GM21576 (cell line): ENCODE measurements at regions not wholly inside any gene's neighbourhood (a gene's known extent, or its start where the extent isn't known, plus 50 kb on each side); places are given as distances from the start of the nearest gene placed in this dataset.

Source experiments
- ATAC-seq: cut with Tn5 transposase; IDR thresholded peaks from one replicate; pipeline ENCODE4 v1.9.1; 2021; ENCODE audit warnings: mild to moderate bottlenecking, moderate library complexity; ENCODE audit not compliant: unreplicated experiment

DNA sequence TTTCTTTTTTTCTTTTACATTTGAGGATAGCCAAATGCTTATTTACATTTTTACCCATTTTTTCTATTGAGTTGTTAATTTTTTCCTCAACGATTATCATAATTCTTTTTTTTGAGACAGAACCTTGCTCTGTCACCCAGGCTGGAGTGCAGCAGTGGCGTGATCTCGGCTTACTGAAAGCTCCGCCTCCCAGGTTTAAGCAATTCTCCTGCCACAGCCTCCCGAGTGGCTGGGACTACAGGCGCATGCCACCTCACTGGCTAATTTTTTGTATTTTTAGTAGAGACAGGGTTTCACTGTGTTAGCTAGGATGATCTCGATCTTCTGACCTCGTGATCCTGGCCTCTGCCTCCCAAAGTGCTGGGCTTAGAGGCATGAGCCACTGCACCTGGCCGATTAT, 208.7 kb downstream of the LIG4 start:
- no peak for ATAC-seq

DNA sequence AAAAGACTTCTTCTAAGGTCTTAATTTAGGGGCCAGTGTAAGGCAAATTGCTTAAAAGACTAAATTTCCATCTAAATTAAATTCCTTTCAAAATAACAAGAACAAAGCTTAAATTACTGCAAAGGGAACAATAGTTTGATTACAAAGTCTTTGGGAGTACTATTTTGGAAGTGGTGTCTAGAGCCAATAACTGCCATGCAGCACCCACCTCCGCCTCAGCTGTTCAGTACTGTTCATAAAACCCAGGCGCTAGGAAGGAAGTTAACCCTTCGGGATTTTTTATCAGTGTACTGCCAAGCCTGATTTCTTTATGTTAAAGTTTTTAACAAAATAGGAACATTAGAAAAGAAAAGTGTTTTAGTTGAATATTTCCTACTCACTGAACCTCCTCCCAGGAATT, 210.1 kb downstream of the LIG4 start:
- no peak for ATAC-seq

DNA sequence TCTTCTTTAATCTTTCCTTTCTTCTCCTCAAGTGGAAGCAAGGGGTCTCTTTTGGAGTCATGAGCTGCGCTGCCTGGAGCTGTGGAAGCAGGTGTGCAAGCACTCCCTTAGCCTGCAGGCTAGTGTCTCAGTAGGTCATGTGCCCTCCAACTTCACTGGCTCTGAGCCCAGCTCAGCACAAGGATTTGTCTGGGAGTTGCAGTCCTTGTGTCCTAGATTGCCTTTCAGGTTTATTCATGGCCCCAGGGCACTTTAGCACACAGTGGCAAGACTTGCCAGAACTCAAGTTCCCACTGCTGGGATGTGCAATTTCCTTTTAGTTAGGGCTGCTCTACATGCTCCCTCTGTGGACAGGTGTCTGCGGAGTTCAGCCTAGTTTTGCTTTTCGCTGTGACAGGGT, 211.7 kb downstream of the LIG4 start:
- ATAC-seq, result no peak

DNA sequence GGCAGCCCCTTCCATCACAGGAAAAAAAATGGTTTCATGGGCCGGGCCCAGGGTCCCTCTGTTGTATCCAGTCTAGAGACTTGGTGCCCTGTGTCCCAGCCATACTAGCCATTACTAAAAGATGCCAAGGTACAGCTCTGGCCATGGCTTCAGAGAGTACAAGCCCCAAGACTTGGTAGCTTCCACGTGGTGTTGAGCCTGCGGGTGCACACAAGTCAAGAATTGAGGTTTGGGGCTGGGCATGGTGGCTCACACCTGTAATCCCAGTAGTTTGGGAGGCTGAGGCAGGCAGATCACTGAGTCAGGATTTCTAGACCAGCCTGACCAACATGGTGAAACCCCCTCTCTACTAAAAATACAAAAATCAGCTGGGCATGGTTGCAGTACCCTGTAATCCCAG, 214.3 kb downstream of the LIG4 start:
- ATAC-seq, result no peak

DNA sequence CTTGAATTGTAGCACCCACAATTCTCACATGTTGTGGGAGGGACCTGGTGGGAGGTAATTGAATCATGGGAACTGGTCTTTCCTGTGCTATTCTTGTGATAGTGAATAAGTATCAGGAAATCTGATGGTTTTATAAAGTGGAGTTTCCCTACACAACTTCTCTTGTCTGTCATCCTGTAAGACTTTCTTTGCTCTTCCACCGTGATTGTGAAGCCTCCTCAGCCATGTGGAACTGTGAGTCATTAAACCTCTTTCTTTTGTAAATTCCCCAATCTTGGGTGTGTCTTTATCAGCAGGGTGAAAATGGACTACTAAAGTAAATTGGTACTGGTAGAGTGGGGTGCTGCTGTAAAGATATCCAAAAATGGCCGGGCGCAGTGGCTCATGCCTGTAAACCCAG, 215.6 kb downstream of the LIG4 start:
- no peak for ATAC-seq

DNA sequence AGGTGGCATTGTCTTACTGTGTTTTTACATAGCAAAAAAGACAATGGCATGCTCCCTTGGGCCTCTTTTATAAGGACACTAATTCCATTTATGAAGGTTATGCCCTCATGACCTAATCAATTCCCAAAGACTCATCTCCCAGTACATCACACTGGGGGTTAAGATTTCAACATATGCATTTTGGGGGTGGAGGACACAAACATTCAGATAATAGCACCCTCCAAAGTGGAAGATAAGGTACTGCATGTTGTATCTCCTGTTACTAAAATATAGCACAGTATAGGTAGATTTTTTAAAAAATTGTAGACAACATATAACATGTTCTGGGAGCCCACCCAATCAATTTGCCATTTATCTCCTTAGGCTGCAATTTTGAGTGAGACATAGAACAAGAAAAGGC, 221.2 kb downstream of the LIG4 start:
- no peak for ATAC-seq

DNA sequence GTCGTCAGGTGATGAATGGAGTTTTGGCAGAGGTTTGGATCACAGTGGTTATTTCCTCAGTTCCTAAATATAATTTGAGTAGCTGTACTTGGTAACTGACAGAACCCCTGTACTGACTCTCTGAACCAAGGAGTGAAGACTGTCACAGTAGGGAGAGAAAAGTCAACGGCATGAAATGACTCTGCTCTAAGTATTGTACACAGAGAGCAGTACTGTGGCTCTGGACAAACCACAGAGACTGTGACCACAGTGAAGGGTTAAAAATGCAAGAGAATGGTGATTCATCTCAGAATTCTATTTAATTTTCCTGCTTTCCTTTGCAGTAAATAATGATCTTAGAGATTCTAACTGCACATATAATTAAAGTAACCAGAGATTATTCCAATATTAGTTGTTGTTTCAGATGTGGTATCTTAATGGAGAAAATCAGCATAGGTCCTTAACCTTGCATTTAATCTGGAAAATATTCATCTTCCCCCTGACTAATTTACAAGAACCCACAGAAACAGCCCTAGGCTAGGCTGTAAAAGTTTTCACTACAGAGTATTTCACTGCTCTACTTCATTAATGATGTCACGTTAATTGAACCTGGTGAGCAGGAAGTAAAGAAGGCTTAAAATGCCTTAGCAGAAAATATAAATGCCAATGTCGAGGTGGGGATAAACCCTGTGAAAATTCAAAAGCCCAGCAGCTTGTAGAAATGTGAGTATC, 221.9 kb downstream of the LIG4 start:
- ATAC-seq, result no peak

DNA sequence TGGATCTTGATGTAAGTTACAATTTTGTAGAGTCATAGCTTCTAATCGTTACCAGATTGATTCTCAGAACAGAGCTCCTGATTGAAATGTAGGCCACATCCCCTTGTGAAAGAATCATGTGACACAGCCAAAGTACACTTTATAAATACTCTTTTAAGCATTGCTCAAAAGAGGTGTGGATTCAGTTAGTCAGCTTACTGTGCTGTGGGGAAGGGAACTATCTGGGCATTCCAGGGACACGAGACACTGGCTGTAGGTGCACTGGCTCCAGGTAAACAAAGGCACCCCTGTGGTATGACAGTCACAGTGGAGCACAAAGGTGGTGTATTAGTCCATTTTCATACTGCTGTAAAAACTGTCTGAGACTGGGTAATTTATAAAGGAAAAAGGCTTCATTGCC, 222.8 kb downstream of the LIG4 start:
- no peak for ATAC-seq

DNA sequence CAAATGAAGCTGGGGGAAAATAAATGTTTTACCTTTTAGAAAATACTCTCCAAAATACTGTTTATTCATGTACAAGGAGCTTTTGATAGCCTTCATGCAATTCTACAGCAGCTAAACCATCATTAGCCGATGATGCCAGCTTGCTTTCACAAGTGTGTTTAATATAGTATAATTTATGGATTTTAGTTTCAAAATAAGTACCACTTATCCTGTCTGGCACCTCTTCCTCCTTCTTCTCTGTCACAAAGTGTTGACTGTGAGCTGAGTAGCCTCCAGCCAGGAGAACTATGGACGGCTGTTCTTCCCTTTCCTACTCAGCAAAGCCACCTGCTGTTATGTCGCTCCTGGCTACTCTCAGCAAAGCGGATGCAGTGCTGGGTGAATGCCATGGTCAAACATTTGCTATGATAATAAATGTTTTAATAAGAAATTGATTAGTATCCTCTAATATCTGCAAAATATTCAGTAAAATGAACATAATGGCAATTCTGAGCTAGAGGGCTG, 238.2 kb downstream of the LIG4 start:
- ATAC-seq, result no peak

DNA sequence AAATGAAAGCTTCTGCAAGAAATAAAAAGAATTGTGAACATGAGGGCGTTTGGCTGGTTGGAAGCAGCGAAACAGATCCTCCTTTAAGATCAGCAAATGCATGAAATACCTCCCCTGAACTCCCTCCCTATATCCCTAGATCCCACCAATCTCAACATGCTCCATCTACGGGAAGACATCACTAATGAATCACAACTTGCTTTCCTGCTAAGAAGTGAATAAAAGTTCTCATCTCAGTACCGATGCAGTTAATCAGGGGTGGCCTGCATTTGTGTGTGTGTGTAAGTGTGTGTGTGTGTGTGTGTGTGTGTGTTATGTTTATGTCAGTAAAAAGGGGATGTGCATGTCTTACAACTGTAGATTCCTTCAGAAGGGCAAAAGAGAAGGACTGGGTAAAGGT, 238.7 kb downstream of the LIG4 start:
- no peak for ATAC-seq

DNA sequence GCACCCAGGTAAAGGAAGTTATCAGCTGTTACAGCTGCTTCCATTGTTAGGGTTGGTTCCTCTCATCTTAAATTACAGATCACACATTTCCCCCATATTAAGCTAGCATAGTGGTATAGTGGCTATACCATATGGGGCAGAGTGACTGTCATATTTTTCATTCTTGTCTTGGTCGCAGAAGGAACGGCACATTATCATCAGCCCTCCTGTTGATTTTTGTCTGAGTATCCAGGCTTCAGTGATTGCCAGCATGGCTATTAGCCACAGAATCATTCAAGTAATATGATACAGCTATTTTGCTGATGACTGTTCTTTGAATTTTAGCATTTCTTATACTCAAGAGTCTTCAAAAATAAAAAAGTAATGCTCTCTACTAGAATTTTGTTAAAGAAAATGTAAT, 240.9 kb downstream of the LIG4 start:
- ATAC-seq, result no peak

DNA sequence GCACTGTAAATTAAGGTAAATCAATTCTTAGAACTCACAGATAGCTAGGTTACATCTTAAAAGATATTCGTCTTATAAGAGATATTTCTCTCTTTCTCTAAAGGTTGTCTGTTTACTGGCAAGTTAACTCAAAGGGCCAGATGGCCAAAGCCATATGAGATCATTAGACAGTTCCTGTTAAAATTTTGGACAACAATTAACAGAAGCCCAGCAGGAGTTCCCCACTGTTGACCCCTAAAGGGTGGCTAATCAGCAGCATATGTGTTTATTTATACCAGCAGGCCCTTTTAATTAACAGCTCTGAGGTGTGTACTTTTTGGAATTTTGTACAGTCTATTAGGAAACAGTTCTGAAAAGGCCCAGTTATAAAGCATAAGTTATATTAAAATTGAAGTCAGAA, 245.8 kb downstream of the LIG4 start:
- ATAC-seq, result no peak

DNA sequence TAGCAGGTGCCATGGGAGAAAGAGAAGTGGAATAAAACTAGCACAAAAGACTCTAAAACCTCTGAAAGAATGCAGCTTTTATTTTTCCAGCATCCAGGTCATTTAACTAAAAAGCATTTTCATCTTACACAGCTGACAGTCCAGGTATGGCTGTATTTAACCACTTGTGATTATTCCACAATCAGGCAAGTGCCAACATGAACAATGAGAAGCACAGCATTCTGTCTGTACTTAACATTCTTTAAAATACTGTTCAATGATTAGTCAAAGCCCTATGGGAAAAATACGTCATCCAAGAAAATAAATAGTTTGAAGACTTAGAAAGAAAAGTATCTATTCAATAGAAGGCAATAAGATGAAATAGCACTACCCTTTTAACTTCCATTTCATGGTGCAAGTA, 246.9 kb downstream of the LIG4 start:
- ATAC-seq, result no peak

DNA sequence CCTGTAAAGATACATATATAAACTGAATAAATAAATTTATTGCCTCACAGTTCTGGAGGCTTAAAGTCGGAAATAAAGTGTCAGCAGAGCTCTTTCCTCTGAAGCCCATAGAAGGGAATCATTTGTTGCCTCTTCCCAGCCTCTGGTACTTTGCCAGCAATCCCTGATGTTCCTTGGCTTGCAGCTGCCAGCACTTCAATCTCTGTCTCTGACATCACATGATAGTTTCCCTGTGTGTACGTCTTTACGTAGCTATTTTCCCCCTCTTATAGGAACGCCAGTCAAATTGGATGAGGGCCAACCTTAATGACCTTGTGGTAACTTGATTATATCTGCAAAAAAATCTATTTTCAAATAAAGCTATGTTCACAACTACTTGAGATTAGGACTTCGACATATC, 250.9 kb downstream of the LIG4 start:
- ATAC-seq, result no peak

DNA sequence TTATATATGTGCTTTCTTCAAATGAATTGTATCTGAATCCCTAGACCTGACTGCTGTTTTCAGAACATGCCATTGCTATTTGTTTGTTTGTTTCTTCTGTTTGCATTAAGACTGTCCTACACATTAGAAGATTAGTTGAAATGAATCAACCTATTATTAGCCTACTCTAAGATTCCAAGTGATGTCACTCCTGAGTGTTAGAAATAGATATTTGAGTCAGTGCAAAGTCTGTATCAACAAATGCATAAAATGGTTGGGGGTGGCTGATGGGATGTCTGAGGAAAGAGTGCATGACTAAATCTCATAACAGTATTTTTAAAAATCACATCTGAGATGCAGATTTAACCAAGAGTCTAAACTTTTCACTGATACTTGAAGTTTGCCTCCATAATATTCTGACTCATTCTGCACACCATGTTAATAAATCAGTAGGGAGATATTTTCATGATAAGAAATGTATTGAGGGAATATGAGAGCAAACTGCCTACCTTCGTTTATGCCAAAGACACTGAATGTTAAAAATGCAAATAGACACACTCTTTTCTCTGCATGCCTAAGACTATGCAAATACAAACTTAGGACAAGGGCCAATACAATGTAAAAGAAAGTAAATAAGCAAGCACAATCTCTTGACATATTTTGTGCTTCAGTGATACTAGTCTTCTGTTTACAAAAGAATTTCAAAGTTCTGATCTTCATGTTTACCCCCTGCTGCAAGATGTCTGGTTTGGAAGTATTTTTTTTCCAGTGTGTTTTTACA, 253.3 kb downstream of the LIG4 start:
- ATAC-seq, result no peak

DNA sequence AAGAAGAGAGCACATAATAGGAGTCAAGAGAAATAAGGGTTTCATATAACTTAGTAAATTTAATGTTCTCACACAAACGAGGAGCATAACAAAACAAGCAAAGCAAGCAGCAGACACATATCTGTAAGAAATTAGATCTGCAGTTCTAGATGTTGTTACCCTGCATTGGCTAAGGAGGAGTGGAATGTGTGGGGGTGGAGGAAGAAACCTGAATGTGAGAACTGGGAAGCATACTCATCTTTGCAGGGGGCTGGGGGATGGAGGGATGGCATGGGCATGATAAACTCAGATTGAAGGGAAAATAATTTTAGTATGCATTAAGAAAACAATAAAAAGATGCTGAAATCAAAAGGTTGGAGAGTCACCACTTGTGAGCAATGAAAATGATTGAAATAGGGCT, 255.0 kb downstream of the LIG4 start:
- ATAC-seq, result no peak

DNA sequence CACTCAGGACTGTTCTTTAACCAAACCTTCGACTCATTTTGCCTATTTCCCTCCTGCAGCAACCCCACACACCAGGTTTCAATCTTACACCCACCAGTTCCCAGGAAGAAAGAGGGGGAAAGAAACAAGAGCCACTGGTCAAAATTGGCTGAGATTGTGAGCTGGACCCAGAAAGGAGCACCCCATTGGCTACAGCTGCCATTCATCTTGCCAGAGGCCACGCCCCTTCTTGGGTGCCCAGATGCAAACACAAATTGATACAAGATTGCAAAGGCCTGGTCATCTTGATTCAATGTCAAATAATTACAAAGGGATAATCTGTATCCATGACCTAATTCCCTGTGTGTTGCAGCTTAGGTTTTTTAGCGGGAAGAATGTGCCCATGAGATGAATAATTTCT, 258.4 kb downstream of the LIG4 start:
- no peak for ATAC-seq

DNA sequence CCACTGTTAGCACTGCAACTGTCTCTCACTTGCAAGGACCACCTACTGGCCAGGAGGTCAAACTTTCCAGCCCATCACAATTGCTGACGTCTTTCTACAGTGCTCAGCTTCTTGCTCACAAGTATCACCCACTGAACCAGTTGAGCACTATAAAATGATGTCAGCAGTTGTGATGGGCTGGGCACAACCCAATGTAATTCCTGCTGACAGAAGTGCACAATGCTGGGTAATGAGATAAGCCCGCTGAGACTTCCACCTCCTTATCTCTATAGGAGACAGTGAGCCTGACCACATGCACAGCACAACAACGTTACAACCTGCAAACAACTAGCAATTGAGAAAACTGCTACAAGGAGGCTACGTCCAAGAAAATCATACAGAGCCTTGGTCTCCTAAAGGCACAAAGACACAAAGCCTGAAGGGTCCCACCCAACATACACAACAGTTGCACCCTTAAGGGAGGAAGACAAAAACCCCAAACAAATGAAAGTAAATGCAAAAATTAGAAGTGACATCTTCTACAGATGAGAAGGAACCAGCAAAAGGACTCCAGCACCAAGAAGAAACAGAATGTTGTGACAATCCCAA, 273.2 kb downstream of the LIG4 start:
- no peak for ATAC-seq

DNA sequence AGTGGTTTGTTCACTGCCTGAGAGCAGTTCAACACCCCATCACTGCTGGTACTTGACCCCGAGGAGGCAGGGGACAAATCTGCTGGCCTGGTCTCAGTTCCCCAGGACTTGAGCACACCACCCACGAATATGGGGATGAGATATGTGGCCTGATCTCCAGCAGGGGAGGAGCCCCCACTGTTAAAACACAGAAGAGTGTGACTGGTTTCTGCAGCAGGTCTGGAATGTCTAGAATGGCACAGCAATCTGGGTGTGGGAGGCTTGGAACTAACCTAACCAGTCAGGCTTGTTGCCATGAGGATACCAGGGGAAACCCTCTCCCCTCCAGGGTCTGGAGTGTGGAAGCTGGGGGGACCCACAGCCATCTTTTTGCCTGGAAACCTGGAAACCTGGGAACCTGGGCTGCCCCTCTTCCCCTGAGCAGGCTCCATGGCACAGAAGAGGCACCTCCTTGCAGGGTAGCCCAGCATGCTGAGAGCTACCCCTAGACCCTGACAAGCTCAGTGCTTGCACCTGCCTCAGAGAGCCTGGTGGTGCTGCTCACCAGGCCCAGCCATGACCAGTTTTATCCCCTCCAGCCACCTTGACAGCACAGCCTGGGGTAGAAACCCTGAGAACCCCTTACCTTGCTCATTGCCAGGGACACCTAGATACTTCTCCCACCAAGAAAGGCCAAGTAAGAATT, 273.8 kb downstream of the LIG4 start:
- ATAC-seq, result no peak

DNA sequence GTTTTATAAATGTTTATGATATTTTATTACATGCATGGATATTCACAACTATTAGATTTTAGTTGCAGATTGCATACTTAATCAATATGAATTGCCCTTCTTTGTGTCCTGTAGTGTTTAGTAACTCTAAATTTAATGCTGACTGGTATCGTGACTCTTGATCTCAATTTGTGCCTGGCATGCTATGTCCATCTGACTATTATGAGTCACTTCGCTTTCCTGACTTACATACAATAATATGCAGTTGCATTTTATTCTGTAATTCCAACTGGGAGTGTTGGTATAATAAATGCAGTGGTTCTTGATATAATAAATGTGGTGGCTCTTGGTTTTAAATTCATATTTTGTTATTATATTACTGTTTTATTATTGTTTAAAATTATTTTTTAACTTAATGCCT, 277.5 kb downstream of the LIG4 start:
- ATAC-seq, result no peak

DNA sequence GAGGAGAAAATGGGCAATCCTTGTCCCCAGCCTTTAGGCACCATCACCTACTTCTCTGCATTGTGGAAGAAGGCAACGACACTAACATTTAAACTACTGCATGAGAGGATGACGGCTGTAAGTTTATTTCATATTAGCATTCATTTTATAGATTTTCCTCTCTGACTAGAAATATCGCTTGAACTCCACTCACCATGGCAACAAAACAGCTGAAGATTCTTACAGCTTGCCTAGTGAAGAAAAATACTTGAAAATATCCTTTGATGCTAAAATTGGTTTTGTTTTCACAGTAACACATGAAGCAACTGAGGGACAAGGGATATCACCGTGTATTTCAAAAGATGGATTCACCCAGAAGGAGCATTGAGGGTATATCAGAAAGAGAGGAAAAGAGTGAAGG, 284.3 kb downstream of the LIG4 start:
- ATAC-seq, result no peak

DNA sequence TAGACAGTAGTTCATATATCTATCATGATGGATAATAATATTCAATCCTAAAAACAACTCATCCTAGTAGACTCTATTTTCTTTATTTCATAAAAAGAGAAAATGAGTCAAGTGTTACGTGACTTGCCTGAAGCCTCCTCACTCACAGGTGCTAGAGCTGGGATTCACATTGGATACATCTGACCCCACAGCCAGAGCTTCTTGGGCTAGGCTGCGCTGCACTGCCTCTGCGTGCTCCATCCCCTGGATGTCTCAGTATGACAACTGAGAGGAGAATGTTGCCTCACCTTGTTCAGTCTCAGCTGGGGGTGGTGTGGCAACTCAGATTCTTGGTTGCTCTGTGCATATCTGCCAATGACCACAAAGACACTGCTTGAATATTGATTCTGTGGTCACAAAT, 286.6 kb downstream of the LIG4 start:
- no peak for ATAC-seq
